HG02571 (cell line): ENCODE measurements at regions not wholly inside any gene's neighbourhood (a gene's known extent, or its start where the extent isn't known, plus 50 kb on each side); places are given as distances from the start of the nearest gene placed in this dataset.
"Not testable (repeated sequence)": the region's sequence is repeated elsewhere in the genome, so short reads cannot be mapped to it uniquely, and the experiment has no call there.

Experiments
- ATAC-seq: cut with Tn5 transposase; IDR thresholded peaks from one replicate; pipeline ENCODE4 v1.9.1; 2021; ENCODE audit warnings: mild to moderate bottlenecking, moderate library complexity; ENCODE audit not compliant: unreplicated experiment

GRCh38 chr2:217604527-217605194 lies 398.1 kb downstream of the TNS1 start:
- no peak for ATAC-seq

GRCh38 chr2:217601601-217602000 lies 401.2 kb downstream of the TNS1 start:
- no peak for ATAC-seq

GRCh38 chr2:217599906-217600305 lies 402.9 kb downstream of the TNS1 start:
- ATAC-seq, result no peak

GRCh38 chr2:217597681-217598080 lies 405.1 kb downstream of the TNS1 start:
- no peak for ATAC-seq

GRCh38 chr2:217597145-217597544 lies 405.6 kb downstream of the TNS1 start:
- ATAC-seq, result no peak

- no peak for ATAC-seq
These were observed 409.1 kb downstream of the TNS1 start for GRCh38 chr2:217593732-217594131.

GRCh38 chr2:217588266-217588665 lies 414.5 kb downstream of the TNS1 start:
- no peak for ATAC-seq

- no peak for ATAC-seq
These were observed 417.4 kb downstream of the TNS1 start for GRCh38 chr2:217585362-217585761.

- not testable (repeated sequence) for ATAC-seq
These were observed 422.4 kb downstream of the TNS1 start for GRCh38 chr2:217580407-217580806.

GRCh38 chr2:217573571-217573970 lies 429.2 kb downstream of the TNS1 start:
- no peak for ATAC-seq

- ATAC-seq, result no peak
These were observed 432.4 kb downstream of the TNS1 start for GRCh38 chr2:217570394-217570793.

GRCh38 chr2:217568289-217568971 lies 434.4 kb downstream of the TNS1 start:
- ATAC-seq, result no peak

- ATAC-seq, result no peak
These were observed 439.2 kb downstream of the TNS1 start for GRCh38 chr2:217563565-217563964.

- no peak for ATAC-seq
These were observed 439.8 kb downstream of the TNS1 start for GRCh38 chr2:217562871-217563480.

GRCh38 chr2:217559084-217559483 lies 443.7 kb downstream of the TNS1 start:
- no peak for ATAC-seq

- no peak for ATAC-seq
These were observed 447.5 kb downstream of the TNS1 start for GRCh38 chr2:217555081-217555876.

- ATAC-seq, result no peak
These were observed 449.1 kb downstream of the TNS1 start for GRCh38 chr2:217553679-217554078.

GRCh38 chr2:217553202-217553601 lies 449.6 kb downstream of the TNS1 start:
- ATAC-seq, result no peak

GRCh38 chr2:217552081-217552480 lies 450.7 kb downstream of the TNS1 start:
- no peak for ATAC-seq

GRCh38 chr2:217551252-217551899 lies 451.4 kb downstream of the TNS1 start:
- ATAC-seq, result no peak

GRCh38 chr2:217539126-217539525 lies 463.7 kb downstream of the TNS1 start:
- ATAC-seq, result no peak
